Nephron (organoid): ENCODE measurements at regions not wholly inside any gene's neighbourhood (a gene's known extent, or its start where the extent isn't known, plus 50 kb on each side); places are given as distances from the start of the nearest gene placed in this dataset.

Experiments used
- H3K27ac Mint-ChIP-seq, 3 experiments: 2 replicates each; pipeline ENCODE4 v1.8.0; 2020; ENCODE audit warnings: mixed read lengths in 3 of 3, mild to moderate bottlenecking in 2 of 3, moderate library complexity in 1 of 3
- H3K27me3 Mint-ChIP-seq: 2 replicates; pipeline ENCODE4 v1.8.0; 2021; ENCODE audit warnings: low read depth, mild to moderate bottlenecking, moderate library complexity, mixed read lengths
- H3K36me3 Mint-ChIP-seq: 2 replicates; pipeline ENCODE4 v1.8.0; 2020; ENCODE audit warnings: low read depth, mixed read lengths
- H3K4me1 Mint-ChIP-seq: 2 replicates; pipeline ENCODE4 v1.8.0; 2020; ENCODE audit warnings: mixed read lengths
- H3K4me3 Mint-ChIP-seq, 3 experiments: 2 replicates each; pipeline ENCODE4 v1.8.0; 2020; ENCODE audit warnings: mild to moderate bottlenecking in 3 of 3, mixed read lengths in 3 of 3, moderate library complexity in 2 of 3
- H3K9me3 Mint-ChIP-seq: 2 replicates; pipeline ENCODE4 v1.8.0; 2020; ENCODE audit warnings: mixed read lengths
- CTCF ChIP-seq, 3 experiments: fragments of 200-600 bp; sonication (generic); IDR thresholded peaks; one replicate each; pipeline ENCODE4 v1.5.0; 2021; ENCODE audit warnings: antibody characterized with exemption in 3 of 3; ENCODE audit not compliant: unreplicated experiment in 3 of 3

GRCh38 chr13:30364876-30365275 lies 57.4 kb upstream of the UBE2L5 start:
- H3K27ac Mint-ChIP-seq, result peak overlapping the region; percentile 46 to 89 (median 70)
- peaks cover 41% of the 10 kb centered on the region for H3K4me1 Mint-ChIP-seq
- H3K27me3 Mint-ChIP-seq, result no peaks in the 10 kb centered on the region
- no peak for TF ChIP-seq CTCF (IDR thresholded peaks at IDR 0.05; ENCODE audit: unreplicated experiment in 3 of 3)
- no peak overlapping the region for H3K4me3 Mint-ChIP-seq
- H3K9me3 Mint-ChIP-seq, result no peaks in the 10 kb centered on the region
- H3K36me3 Mint-ChIP-seq, result no peaks in the 10 kb centered on the region

DNA sequence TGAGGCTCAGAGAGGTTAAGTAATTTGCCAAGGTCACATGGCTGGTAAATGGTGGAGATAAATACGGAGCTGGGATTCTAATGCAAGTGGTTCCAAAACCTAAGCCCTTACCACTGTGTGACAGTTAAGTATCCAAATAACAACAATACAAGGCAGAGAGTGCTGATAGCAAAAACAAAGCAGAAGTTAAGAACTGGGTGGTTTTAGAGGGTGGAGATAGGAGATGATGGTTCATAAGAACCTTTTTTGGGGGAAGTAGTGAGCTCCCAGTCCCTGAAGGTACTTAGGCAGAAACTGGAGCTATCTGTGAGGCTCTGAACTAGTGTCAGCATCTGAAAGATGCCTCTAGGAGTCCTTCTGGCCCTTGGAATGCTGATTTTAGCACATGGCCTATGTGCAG lies 56.2 kb upstream of the UBE2L5 start:
- H3K27me3 Mint-ChIP-seq, result no peaks in the 10 kb centered on the region
- peak overlapping the region in 1 of 3 experiments; percentile 46 for H3K27ac Mint-ChIP-seq
- H3K36me3 Mint-ChIP-seq, result no peaks in the 10 kb centered on the region
- H3K4me1 Mint-ChIP-seq, result peaks cover 41% of the 10 kb centered on the region
- no peak overlapping the region for H3K4me3 Mint-ChIP-seq
- H3K9me3 Mint-ChIP-seq, result no peaks in the 10 kb centered on the region
- no peak for TF ChIP-seq CTCF (IDR thresholded peaks at IDR 0.05; ENCODE audit: unreplicated experiment in 3 of 3)

DNA sequence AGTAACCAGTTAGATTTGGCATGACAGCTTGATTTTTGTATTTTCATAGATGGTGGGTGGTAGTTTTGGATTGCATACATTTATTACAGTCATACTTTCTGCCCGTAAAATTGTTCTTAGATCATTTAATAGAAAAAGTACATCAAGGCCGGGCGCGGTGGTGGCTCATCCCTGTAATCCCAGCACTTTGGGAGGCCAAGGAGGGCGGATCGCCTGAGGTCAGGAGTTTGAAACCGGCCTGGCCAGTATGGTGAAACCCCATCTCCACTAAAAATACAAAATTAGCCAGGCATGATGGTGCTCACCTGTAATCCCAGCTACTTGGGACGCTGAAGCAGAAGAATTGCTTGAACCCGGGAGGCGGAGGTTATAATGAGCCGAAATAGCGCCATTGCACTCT lies 55.0 kb upstream of the UBE2L5 start:
- H3K4me3 Mint-ChIP-seq, result no peak overlapping the region
- H3K36me3 Mint-ChIP-seq, result no peaks in the 10 kb centered on the region
- TF ChIP-seq CTCF (IDR thresholded peaks at IDR 0.05; ENCODE audit: unreplicated experiment in 3 of 3), result no peak
- no peaks in the 10 kb centered on the region for H3K27me3 Mint-ChIP-seq
- peaks cover 38% of the 10 kb centered on the region for H3K4me1 Mint-ChIP-seq
- no peak overlapping the region for H3K27ac Mint-ChIP-seq
- H3K9me3 Mint-ChIP-seq, result no peaks in the 10 kb centered on the region

DNA sequence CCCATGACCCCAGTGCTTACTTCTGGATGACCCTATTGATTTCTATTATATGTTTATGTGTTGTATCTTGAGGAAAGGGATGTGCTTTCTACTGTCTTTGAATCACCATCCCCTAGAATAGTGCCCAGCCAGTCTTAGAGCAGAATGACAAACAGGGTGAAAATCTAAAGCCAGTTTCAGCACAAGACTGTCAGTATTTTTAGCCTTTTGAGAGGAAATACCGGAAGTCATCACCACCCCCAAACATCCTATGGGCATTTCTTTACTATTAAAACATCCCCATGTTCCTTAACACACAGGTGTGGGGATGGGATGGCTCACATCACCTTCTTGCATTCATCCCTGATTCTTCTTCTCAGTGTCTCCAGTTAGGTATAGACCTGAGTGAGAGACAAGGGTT lies 52.1 kb upstream of the UBE2L5 start:
- no peaks in the 10 kb centered on the region for H3K9me3 Mint-ChIP-seq
- H3K4me3 Mint-ChIP-seq, result no peak overlapping the region
- H3K36me3 Mint-ChIP-seq, result no peaks in the 10 kb centered on the region

DNA sequence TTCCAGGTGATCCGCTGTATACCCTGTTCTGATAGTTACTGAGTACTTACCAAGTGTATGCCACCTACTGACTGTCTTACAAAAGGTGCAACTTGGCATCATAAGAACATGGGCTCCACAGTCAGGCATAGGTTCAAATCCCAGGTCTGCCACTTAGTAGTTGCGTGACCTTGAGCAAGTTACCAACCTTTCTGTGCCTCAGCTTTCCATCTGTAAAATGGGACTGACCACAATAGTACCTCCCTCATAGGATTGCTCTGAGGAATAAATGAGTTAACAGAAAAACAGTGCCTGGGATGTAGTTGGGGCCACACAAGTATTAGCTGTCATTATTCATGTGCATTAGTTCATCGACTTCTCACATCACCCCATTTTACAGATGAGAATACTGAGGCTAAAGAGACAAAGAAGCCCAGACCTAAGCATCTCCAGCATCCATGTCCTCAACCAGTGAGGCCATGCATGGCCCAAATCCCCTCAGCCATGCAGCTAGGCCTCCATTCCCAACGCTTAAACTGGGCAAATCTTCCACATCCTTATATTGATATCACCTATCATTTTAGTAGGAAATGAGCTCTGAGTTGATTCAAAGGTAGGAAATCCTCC lies 51.3 kb upstream of the UBE2L5 start:
- H3K27me3 Mint-ChIP-seq, result peaks cover 7% of the 10 kb centered on the region
- H3K9me3 Mint-ChIP-seq, result no peaks in the 10 kb centered on the region
- H3K36me3 Mint-ChIP-seq, result no peaks in the 10 kb centered on the region
- no peak overlapping the region for H3K4me3 Mint-ChIP-seq
- H3K4me1 Mint-ChIP-seq, result peaks cover 10% of the 10 kb centered on the region
- H3K27ac Mint-ChIP-seq, result no peak overlapping the region
- no peak for TF ChIP-seq CTCF (IDR thresholded peaks at IDR 0.05; ENCODE audit: unreplicated experiment in 3 of 3)

More for the DNA sequence above, 52.1 kb upstream of the UBE2L5 start:
- Mint-ChIP-seq H3K4me1 (peaks cover 13% of the 10 kb centered on the region), H3K27me3 (peaks cover 4% of the 10 kb centered on the region), H3K27ac (no peak overlapping the region)
- no peak for TF ChIP-seq CTCF (IDR thresholded peaks at IDR 0.05; ENCODE audit: unreplicated experiment in 3 of 3)

GRCh38 chr13:30371649-30372265 lies 50.5 kb upstream of the UBE2L5 start:
- H3K27ac Mint-ChIP-seq, result peak overlapping the region in 1 of 3 experiments; percentile 11
- TF ChIP-seq CTCF (IDR thresholded peaks at IDR 0.05; ENCODE audit: unreplicated experiment in 3 of 3), result no peak
- H3K4me1 Mint-ChIP-seq, result peaks cover 10% of the 10 kb centered on the region
- H3K36me3 Mint-ChIP-seq, result no peaks in the 10 kb centered on the region
- H3K4me3 Mint-ChIP-seq, result no peak overlapping the region
- H3K27me3 Mint-ChIP-seq, result peaks cover 7% of the 10 kb centered on the region
- no peaks in the 10 kb centered on the region for H3K9me3 Mint-ChIP-seq
